ENCODE measurements at regions not wholly inside any gene's neighbourhood (a gene's known extent, or its start where the extent isn't known, plus 50 kb on each side); places are given as distances from the start of the nearest gene placed in this dataset.

GRCh38 chr1:198443365-198444233, 96.9 kb downstream of the ATP6V1G3 start:
- ATAC-seq (ENCODE audit: low FRiP score) (no peak), DNase-seq (ENCODE audit: low spot score) (no peak)
- no peak for TF ChIP-seq CTCF (IDR thresholded peaks at IDR 0.05)

- no peak for TF ChIP-seq CTCF (IDR thresholded peaks at IDR 0.05)
- no peak for ATAC-seq (ENCODE audit: low FRiP score)
- no peak for DNase-seq (ENCODE audit: low spot score)
Measured at GRCh38 chr1:198440842-198441241, 99.6 kb downstream of the ATP6V1G3 start.

- DNase-seq (ENCODE audit: low spot score) (no peak), ATAC-seq (ENCODE audit: low FRiP score) (no peak)
- no peak for TF ChIP-seq CTCF (IDR thresholded peaks at IDR 0.05)
Measured at GRCh38 chr1:198437332-198437731, 103.1 kb downstream of the ATP6V1G3 start.

GRCh38 chr1:198436276-198436675, 104.2 kb downstream of the ATP6V1G3 start:
- no peak for TF ChIP-seq CTCF (IDR thresholded peaks at IDR 0.05)
- ATAC-seq (ENCODE audit: low FRiP score) (no peak), DNase-seq (ENCODE audit: low spot score) (no peak)

GRCh38 chr1:198435056-198435455, 105.4 kb downstream of the ATP6V1G3 start:
- no peak for TF ChIP-seq CTCF (IDR thresholded peaks at IDR 0.05)
- ATAC-seq (ENCODE audit: low FRiP score) (no peak), DNase-seq (ENCODE audit: low spot score) (no peak)

- no peak for ATAC-seq (ENCODE audit: low FRiP score)
- no peak for TF ChIP-seq CTCF (IDR thresholded peaks at IDR 0.05)
- DNase-seq (ENCODE audit: low spot score) = no peak
Measured at GRCh38 chr1:198424441-198424840, 116.0 kb downstream of the ATP6V1G3 start.

- no peak for ATAC-seq (ENCODE audit: low FRiP score)
- DNase-seq (ENCODE audit: low spot score) = no peak
- TF ChIP-seq CTCF (IDR thresholded peaks at IDR 0.05) = no peak
Measured at GRCh38 chr1:198423673-198424072, 116.8 kb downstream of the ATP6V1G3 start.

Data from omental fat pad (tissue), 3 donors.